Lung (tissue), 11 donors: ENCODE measurements at regions not wholly inside any gene's neighbourhood (a gene's known extent, or its start where the extent isn't known, plus 50 kb on each side); places are given as distances from the start of the nearest gene placed in this dataset.

ENCODE experiments used
- ATAC-seq: fragments of 200-7000 bp; cut with Tn5 transposase; one replicate; pipeline ENCODE4 v1.9.1; 2020; ENCODE audit warnings: moderate number of reproducible peaks; ENCODE audit not compliant: insufficient read depth, low FRiP score
- DNase-seq, 3 donors: peaks; one replicate each; pipeline ENCODE4 v3.0.0-alpha.2; 2013 to 2017
- H3K27ac ChIP-seq, 2 donors: one replicate each; pipeline ENCODE4 v1.5.1; 2013; ENCODE audit warnings: mild to moderate bottlenecking in 2 of 2, moderate library complexity in 2 of 2, control low read depth in 1 of 2, inconsistent platforms in 1 of 2, low read depth in 1 of 2, low read length in 1 of 2
- H3K27me3 ChIP-seq, 3 donors: one replicate each; pipeline ENCODE4 v1.5.1; 2013; ENCODE audit warnings: low read length in 2 of 3; ENCODE audit not compliant: control insufficient read depth in 3 of 3, insufficient read depth in 3 of 3
- H3K36me3 ChIP-seq, 4 donors: one replicate each; pipeline ENCODE4 v1.5.1; 2013; ENCODE audit warnings: low read length in 4 of 4, mild to moderate bottlenecking in 1 of 4, moderate library complexity in 1 of 4; ENCODE audit not compliant: control insufficient read depth in 4 of 4, insufficient read depth in 4 of 4
- H3K4me1 ChIP-seq, 5 donors: one replicate each; pipeline ENCODE4 v1.5.1; 2013; ENCODE audit warnings: low read length in 5 of 5, mild to moderate bottlenecking in 2 of 5, moderate library complexity in 1 of 5; ENCODE audit not compliant: control insufficient read depth in 5 of 5, insufficient read depth in 5 of 5
- H3K4me3 ChIP-seq: one replicate; pipeline ENCODE4 v1.5.1; 2013; ENCODE audit warnings: mild to moderate bottlenecking, control low read depth, moderate library complexity
- H3K9ac ChIP-seq, 2 donors: one replicate each; pipeline ENCODE4 v1.5.1; 2013; ENCODE audit warnings: low read length in 2 of 2, control low read depth in 1 of 2; ENCODE audit not compliant: insufficient read depth in 1 of 2
- H3K9me3 ChIP-seq, 4 donors: one replicate each; pipeline ENCODE4 v1.5.1; 2013; ENCODE audit warnings: low read length in 3 of 4, mild to moderate bottlenecking in 1 of 4, moderate library complexity in 1 of 4; ENCODE audit not compliant: control insufficient read depth in 4 of 4, insufficient read depth in 3 of 4
- WGBS, 2 donors: extraction: QIAGEN DNeasy Blood & Tissue Kit; methylation state at CpG; one replicate each; pipeline ENCODE4 v1.1.7; 2013; 5-methylcytosine and 5-hydroxymethylcytosine counted together
- TF ChIP-seq, protein P1 (sequence below): IDR thresholded peaks from 2 replicates; pipeline ENCODE4 v1.5.1; 2012; ENCODE audit warnings: mild to moderate bottlenecking; ENCODE audit errors: control extremely low read depth, extremely low read depth
- donor health status: control.
- donor health status: control.
- donor health status: Bipolar disorder and iron deficiency.
- donor health status: healthy.
- donor health status: DM: yes; HTN: yes; CAD: no.

DNA sequence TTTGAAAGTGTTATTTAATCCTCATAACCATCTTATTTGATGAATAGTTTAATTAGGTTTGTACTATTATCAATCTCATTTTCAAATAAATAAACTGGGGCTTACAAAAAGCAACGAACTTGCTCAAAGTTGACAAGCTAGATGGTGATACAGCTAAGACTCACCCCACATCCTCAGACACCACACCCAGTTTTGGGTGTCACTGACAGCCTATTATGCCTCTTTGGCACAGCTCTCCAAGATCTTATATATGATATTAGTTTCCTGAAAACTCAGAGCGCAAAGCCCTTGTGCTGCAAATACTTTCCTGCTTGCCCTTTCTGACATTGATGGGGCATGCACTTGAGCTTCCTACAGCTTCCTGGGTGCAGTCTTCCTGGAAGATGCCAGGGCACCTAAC, 223.4 kb upstream of the GADL1 start:
- DNase-seq (no peak), ATAC-seq (no peak)
- H3K36me3 ChIP-seq, result no peaks in the 10 kb centered on the region
- no peak overlapping the region for H3K27ac ChIP-seq
- TF ChIP-seq, protein P1, sequence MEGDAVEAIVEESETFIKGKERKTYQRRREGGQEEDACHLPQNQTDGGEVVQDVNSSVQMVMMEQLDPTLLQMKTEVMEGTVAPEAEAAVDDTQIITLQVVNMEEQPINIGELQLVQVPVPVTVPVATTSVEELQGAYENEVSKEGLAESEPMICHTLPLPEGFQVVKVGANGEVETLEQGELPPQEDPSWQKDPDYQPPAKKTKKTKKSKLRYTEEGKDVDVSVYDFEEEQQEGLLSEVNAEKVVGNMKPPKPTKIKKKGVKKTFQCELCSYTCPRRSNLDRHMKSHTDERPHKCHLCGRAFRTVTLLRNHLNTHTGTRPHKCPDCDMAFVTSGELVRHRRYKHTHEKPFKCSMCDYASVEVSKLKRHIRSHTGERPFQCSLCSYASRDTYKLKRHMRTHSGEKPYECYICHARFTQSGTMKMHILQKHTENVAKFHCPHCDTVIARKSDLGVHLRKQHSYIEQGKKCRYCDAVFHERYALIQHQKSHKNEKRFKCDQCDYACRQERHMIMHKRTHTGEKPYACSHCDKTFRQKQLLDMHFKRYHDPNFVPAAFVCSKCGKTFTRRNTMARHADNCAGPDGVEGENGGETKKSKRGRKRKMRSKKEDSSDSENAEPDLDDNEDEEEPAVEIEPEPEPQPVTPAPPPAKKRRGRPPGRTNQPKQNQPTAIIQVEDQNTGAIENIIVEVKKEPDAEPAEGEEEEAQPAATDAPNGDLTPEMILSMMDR, result no peak
- no peak overlapping the region for H3K9ac ChIP-seq
- no peaks in the 10 kb centered on the region for H3K27me3 ChIP-seq
- no peak overlapping the region for H3K4me3 ChIP-seq
- H3K4me1 ChIP-seq, result no peaks in the 10 kb centered on the region
- 68 to 79% methylated on average over 2 of the region's 2 CpGs for WGBS, 2 donors
- H3K9me3 ChIP-seq, result no peaks in the 10 kb centered on the region

DNA sequence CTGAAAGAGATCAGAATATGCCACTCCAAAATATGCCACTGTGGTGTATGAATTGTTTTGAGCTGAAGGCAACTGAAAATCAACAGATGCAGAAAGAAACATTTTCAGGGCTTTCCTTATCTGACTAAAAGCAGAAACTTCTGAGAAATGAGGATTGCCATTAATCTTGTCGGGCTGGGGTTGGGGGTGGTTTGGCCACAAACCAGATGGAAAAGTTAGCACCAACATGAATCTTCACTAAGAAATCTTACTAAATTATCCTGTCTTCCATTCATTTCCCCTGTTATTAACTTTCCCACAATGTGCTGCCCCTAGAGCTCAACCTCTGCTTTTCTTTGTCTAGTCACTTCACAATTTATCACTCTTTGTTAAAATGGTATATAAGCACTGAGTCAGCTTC, 229.9 kb upstream of the GADL1 start:
- TF ChIP-seq, protein P1, result no peak
- WGBS, 2 donors, result 73 to 75% methylated on average over 1 of the region's 1 CpG
- Histone ChIP-seq H3K4me1 (no peaks in the 10 kb centered on the region), H3K9ac (no peak overlapping the region), H3K9me3 (peaks cover 0 to 4% (median 0%) of the 10 kb centered on the region in 4 donors), H3K27me3 (no peaks in the 10 kb centered on the region), H3K27ac (no peak overlapping the region), H3K36me3 (no peaks in the 10 kb centered on the region), H3K4me3 (no peak overlapping the region)
- ATAC-seq (no peak), DNase-seq (no peak)

DNA sequence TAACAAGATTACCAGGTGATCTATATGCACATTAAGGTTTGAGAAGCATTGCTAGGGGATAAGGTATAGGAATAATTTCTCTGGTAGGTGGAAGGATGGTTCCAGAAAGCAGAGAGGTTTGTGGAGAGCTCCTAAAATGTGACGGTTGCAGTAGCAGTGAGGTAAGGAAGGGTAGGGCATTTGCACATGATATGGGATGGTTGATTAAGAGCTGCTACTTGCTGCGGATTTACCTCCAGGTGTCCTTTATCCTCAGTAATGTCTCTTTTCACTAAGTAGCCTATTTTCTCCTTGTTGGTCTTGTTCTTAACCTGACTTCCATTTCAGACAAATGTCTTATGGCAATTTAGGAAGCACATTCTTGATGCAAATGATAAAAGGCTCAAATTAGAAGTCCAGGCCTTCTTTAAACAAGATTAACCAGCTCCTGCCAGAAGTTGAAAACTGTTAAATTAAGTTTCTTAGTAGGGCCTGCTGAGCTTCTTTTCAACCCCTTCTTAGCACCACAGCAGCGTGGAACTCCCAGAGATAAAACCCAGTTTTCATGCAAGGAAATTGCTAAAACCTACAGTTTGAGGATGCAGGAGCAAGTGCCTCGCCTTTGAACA, 231.1 kb upstream of the GADL1 start:
- WGBS, 2 donors, result 89 to 94% methylated on average over 4 of the region's 4 CpGs
- Histone ChIP-seq H3K4me3 (no peak overlapping the region), H3K36me3 (no peaks in the 10 kb centered on the region), H3K27ac (no peak overlapping the region), H3K9me3 (peaks cover 0 to 4% (median 0%) of the 10 kb centered on the region in 4 donors), H3K27me3 (no peaks in the 10 kb centered on the region), H3K4me1 (no peaks in the 10 kb centered on the region), H3K9ac (no peak overlapping the region)
- DNase-seq, result no peak
- ATAC-seq, result no peak
- TF ChIP-seq, protein P1, result no peak

DNA sequence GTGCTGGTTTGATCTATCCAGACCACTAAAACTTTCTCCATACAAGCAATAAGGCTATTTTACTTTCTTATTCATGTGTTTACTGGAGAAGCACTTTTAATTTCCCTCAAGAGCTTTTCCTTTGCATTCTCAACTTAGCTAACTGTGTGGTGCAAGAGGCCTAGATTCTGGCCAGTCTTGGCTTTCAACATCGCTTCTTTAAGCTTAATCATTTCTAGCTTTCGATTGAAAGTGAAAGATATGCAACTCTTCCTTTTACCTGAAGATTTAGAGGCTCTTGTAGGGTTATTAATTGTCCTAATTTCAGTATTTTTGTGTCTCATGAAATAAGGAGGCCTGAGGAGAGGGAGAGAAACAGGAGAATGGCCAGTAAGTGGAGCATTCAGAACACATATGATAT, 234.8 kb upstream of the GADL1 start:
- WGBS, 2 donors, result 72 to 78% methylated on average over 2 of the region's 2 CpGs
- no peaks in the 10 kb centered on the region for H3K27me3 ChIP-seq
- no peak overlapping the region for H3K27ac ChIP-seq
- H3K9me3 ChIP-seq, result peaks cover 0 to 4% (median 0%) of the 10 kb centered on the region in 4 donors
- DNase-seq (no peak), ATAC-seq (no peak)
- H3K9ac ChIP-seq, result no peak overlapping the region
- no peaks in the 10 kb centered on the region for H3K4me1 ChIP-seq
- TF ChIP-seq, protein P1, result no peak
- no peak overlapping the region for H3K4me3 ChIP-seq
- no peaks in the 10 kb centered on the region for H3K36me3 ChIP-seq
